HS-5 (cell line): ENCODE measurements at regions not wholly inside any gene's neighbourhood (a gene's known extent, or its start where the extent isn't known, plus 50 kb on each side); places are given as distances from the start of the nearest gene placed in this dataset.
A peak's percentile ranks its signal among the peaks of the same experiment; 100 is the strongest.

Experiments
- DNase-seq: peaks from one replicate; pipeline ENCODE4 v3.0.0-alpha.2; 2012; ENCODE audit warnings: low read depth

DNA sequence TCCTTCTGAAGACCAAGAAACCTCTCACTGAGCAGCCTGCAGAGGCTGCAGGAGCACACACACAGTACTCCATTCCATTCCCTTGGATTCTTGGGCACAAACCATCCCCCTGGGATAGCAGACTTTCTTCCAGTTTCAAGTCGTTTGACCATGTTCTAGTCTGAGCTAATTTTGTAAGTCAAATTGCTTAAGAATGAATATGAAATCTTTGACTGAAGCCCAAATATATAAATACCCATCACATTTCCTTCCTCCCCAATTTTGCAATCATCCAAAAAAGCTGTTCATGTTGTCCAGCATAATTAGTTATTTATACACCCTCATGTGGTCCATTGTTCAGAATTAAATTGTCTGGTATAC lies 231.2 kb upstream of the TPRG1 start:
- no peak for DNase-seq

DNA sequence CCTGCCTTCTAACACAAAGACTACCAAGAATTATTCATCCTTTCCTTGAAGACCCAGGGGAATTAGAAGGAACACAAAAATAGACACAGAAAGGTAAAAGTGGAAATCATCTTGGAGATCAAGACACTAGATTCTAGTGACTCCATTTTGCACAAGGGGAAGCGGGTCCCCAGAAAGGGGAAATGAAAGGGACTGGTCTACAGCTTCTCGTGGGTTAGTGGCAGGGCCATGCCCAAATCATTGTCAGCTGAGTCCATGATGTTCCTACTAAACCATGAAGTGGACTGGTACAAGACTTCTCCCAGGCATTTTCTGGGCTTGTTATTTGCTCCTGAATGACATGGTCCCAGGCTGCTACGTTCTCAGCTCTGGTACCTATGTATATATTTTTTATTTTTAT lies 230.7 kb upstream of the TPRG1 start:
- no peak for DNase-seq

DNA sequence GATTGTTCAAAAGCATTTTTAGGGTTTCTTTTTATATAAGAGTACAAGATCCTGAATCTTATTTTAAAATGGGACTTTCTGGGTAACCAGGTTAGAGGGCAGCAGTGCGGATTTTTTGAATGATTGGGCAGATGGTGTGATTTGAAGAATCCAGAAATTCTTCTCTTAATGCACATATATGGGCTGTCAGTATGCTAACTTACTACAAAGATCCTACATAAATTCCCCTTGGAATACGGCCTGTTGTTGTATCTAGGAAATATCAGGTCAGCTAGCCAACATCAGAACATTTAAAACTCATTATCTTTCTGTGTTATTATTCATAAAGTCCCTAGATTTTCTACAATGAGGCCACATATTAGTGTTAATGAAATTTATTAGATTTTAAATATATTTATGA lies 229.6 kb upstream of the TPRG1 start:
- no peak for DNase-seq

GRCh38 chr3:188943591-188943990 lies 228.2 kb upstream of the TPRG1 start:
- no peak for DNase-seq

GRCh38 chr3:188944108-188944507 lies 227.7 kb upstream of the TPRG1 start:
- DNase-seq, result no peak

GRCh38 chr3:188946351-188947240 lies 225.2 kb upstream of the TPRG1 start:
- DNase-seq, result no peak

DNA sequence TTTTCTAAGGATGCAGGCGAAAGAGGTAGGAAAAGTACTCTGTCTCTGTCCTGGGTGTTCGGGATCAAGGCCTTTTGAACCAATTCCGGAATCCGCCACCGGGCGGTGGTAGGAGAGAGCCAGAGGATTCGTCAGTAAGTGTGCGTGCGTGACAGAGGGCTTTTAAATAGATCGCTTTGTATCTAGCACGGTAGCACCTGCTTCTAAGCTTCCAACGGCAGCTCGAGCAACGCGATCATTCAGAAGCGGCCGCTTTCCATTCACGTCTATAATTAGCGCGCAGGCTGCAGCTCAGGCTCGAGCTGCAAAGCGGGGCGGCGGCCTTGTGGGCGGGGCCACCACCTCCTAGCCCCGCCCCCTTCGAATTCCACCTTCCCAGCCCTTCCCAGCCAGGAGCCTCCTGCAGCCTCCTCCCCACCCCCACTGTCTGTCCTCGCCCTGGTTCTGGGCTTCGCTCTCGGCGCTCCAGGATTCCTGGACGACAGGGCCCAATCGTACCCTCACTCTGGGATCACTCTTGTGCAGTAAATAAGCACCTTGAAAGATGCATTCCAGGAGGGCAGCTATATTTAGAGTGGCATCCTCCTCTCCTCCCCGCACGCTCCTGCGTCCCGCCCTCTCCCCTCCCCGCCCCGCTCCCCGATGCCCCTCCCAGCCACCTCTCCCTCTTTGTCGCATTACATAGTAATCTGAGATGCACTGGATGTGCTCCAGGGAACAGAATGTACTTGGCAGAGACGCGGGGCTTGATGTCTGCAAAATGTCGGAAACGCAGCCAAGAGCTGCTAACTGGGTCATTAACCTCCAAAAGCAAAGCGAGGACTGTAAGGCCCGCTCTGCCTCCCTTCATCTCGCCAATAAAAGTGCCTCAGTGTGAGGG lies 224.1 kb upstream of the TPRG1 start:
- no peak for DNase-seq

DNA sequence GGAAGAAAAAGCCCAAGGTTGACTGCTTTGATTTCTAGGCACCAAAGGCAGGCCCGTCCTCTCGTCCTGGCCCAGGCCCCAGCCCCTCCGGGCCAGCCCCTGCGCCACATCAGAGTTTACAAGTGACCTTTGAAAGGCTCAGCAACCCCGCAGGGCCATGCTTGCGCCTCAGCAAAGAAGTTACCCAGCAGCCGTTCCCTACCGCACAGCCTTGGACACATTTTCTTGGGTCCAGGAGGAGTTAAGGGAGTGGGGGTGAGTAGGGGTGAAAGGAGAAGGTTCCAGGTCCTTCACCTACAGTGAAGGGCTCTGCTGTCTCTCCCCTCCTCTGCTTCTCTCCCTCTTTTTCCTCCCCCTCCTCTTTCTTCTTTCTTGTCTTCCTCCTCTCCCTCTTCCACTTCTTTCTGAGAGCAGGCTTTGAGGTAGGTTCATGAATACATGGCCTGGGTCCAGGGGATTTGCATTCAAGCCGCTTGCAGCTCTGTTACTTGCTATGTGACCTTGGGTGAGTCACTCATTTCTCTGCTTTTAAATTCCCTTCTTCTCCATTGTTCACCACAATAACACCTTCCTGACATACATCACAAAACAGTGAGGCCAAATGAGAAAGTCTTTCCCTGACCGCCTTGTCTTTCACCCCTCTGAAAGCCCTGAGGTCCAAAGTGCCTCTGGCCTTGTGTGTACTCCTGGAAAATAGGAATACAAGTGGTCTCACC lies 223.3 kb upstream of the TPRG1 start:
- peak; percentile 33 for DNase-seq

GRCh38 chr3:188948997-188949389 lies 222.8 kb upstream of the TPRG1 start:
- no peak for DNase-seq

GRCh38 chr3:188949456-188949855 lies 222.3 kb upstream of the TPRG1 start:
- no peak for DNase-seq

- no peak for DNase-seq
Observed at GRCh38 chr3:188949996-188950395, 221.8 kb upstream of the TPRG1 start.

DNA sequence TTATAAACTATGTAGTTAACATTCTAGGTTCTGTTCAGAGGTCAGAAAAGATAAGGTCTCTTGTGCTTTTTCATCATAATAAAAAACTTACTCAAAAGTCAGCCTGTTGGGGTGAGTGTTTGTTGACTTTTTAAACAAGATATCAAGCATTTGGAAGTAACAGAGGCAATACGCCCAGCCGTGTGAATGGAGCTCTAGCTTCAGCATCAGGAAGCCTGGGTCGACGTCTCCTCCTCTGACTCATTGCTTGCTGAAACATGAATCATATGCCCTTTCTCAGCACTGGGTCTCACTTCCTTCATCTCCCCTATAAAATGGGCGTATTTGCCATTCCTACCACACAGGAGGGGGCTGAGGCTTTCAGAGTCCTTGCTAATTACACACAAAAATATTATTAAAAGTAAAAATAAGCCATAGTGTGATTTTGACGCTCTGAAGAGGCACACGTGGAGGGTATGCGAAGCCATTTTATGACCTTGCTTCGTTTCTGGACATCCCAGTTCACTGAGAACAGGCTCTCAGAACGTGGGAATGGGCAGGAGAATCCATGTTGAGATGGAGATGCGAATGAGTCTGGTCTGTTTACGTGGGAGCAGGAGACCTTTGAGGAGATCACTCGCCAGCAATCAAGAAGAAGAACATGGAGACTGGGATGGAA lies 220.8 kb upstream of the TPRG1 start:
- DNase-seq, result peak; percentile 84

- no peak for DNase-seq
Observed at GRCh38 chr3:188951734-188952133, 220.0 kb upstream of the TPRG1 start.

DNA sequence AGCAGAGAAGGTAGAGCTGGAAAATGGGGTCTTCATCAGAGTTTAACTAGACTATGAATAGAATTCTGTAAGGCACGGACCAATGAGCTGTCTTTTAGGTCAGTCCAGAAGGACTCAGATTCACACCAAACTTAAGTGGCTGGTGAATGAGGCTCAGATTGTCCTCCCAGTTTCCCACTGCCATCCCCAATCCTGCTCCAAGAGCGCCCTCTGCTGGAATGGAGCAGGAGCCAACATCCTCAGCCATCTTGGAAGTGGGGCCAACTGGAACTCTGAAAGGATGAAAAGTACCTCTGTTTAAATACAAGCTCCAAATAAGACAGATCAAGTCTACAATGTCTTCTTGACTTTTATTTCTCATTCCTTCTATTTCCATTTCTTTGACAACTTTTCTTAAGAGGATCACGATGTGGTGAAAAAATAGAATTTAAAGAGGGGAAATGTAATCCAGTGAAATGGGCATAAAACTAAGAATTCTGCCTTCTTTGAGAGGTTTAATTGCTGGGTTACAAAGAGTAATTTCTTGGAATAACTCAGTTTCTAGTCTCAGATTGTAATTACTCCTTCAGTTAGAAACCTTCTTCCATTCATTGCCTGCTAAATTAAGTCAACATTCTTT lies 217.1 kb upstream of the TPRG1 start:
- DNase-seq, result peak; percentile 63

DNA sequence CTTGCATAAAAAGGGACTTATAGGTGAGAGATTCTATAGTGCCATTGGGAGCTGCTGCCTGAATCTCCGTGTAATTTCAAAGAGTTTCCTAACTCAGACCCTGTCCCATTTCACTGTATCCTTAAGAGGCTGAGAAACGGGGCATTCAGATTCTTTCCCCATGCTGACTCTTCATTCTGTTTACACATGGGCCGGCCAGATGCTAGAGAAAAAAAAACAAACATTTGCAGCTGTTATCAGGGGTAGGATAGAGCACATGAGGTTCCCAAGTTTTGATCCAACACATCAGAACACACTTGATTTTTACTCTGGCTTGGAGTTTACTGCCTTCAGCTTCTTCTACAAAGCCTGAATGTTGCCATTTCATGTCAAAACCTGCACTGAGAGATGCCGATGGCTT lies 215.9 kb upstream of the TPRG1 start:
- no peak for DNase-seq

DNA sequence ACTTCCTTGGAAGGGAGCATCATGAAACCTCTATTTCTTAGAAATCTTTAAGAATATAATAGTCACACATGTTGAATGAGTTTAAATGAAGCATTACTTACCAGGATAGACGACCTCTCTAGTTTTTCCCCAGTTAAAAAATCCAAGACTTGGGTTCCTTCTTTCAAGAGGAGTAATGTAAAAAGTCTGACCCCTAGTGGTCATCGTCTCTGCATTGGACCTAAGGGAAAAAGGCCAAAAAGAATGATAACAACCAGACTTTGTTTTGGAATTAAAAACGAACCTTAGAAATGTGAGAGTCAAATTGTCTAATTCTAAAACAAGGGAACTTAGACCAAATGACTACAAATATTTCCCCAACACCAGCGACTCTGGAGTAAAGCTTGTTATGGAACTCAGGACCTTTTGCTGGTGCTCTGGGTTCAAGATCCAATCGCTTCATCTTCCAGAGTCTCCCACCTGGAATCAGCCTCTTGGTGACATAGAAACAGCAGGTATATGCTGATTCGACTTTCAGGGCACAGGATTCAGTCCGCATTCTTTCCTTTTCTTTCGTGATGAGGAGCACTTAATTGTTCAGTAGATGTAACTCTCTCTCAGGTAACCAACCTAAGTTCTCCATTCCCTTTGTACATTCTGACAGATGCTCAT lies 214.8 kb upstream of the TPRG1 start:
- peak; percentile 32 for DNase-seq

DNA sequence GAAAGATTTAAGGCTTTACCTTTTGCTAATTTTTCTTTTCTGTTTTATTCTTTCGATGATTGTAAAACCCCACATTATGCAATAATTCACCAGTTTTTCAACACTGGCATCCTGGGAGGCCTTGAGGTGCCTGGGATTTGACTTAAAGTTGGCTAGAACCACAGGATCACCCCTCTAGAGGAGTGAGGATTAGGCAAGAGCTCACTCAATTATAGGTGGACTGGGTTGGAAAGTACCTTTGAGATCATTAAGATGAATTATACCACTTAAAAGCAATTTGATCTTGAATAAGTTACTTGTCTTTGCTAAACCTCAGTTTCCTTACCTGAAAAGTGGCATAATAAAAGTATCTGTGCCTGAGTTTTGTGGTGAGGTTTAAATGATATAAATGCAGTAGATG lies 212.8 kb upstream of the TPRG1 start:
- DNase-seq, result no peak

- no peak for DNase-seq
Observed at GRCh38 chr3:188962253-188963247, 209.2 kb upstream of the TPRG1 start.

- DNase-seq, result no peak
Observed at GRCh38 chr3:188964957-188965356, 206.8 kb upstream of the TPRG1 start.

DNA sequence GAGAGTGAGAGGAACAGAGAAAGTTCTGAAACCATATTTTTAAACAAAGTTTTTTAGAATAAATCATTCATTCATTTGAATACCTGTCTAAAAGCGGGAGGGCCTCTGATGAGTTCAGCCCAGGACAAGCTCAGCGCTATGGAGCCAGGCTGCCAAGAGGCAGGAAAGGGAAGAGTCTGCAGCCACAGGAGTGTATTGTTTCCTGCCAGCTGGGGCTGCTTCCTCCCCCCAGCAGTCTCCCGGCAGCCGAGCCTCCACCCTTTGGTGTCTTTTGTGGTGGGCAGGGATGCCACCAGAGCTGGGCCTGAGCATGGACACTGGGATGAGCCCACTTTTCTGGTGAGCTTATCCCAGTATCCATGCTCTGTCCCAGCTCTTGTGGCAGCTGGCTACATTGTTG lies 199.5 kb upstream of the TPRG1 start:
- DNase-seq, result no peak
